IMR-90 (cell line): ENCODE measurements at regions not wholly inside any gene's neighbourhood (a gene's known extent, or its start where the extent isn't known, plus 50 kb on each side); places are given as distances from the start of the nearest gene placed in this dataset. TPM values are rescaled to one million over a fixed set of nuclear protein-coding genes. Genes with fewer than 3 reads are reported as not detected.

Source experiments
- microRNA-seq, 2 experiments: library from miRNA; stranded (forward) in 1 of 2; unstranded in 1 of 2; fragments of 10-50 nt in 1 of 2; fragments of <30 nt in 1 of 2; gene quantifications in 1 of 2; microRNA quantifications in 1 of 2; one replicate each; pipeline versions ENCODE3 to v1.1.0; 2013 to 2020; ENCODE audit not compliant: insufficient read depth in 1 of 2, insufficient read length in 1 of 2, unreplicated experiment in 1 of 2
- small RNA-seq, 5 experiments: library from RNA; depleted of rRNA; stranded (forward); fragments of <200 nt; gene quantifications; one replicate each; pipeline ENCODE3, GENCODE V24; 2012

Small RNAs in the stretch of these regions (microRNA-seq; reads per million reads assigned to microRNA genes)
- 0 reads per million in 2 experiments for gene MIR548AB (ENCODE audit: insufficient read depth in 1 of 2, insufficient read length in 1 of 2, unreplicated experiment in 1 of 2)
- gene NDUFA4P2 (ENCODE audit: insufficient read depth, insufficient read length), result not detected
- gene RNU1-43P (ENCODE audit: insufficient read depth, insufficient read length), result not detected
- not detected for gene RNU6-461P (ENCODE audit: insufficient read depth, insufficient read length)
- gene TUBBP11 (ENCODE audit: insufficient read depth, insufficient read length), result not detected

Small RNAs in the stretch of these regions (small RNA-seq; reads per million reads assigned to genes)
- gene MIR548AB (0 reads per million in 5 experiments), gene NDUFA4P2 (0 reads per million in 5 experiments), gene RNU1-43P (0 to 0.04 (median 0) reads per million in 5 experiments), gene RNU6-461P (0 to 0.07 (median 0) reads per million in 5 experiments), gene TUBBP11 (0 reads per million in 5 experiments)
